GM23338 (cell line): ENCODE measurements at regions not wholly inside any gene's neighbourhood (a gene's known extent, or its start where the extent isn't known, plus 50 kb on each side); places are given as distances from the start of the nearest gene placed in this dataset.

Experiments
- ATAC-seq: fragments of 200-7000 bp; cut with Tn5 transposase; 3 replicates; pipeline ENCODE4 v1.9.1; 2020
- DNase-seq: peaks from one replicate; pipeline ENCODE4 v3.0.0-alpha.2; 2015; ENCODE audit warnings: low spot score
- H2AFZ ChIP-seq: fragments of 200-600 bp; sonication (generic); 2 replicates; pipeline ENCODE4 v1.8.0; 2016; ENCODE audit warnings: antibody characterized with exemption, mild to moderate bottlenecking, moderate library complexity
- H3F3A ChIP-seq: fragments of 200-600 bp; sonication (generic); replicated peaks from 2 replicates; pipeline ENCODE4 v1.8.0; 2017; ENCODE audit warnings: antibody characterized with exemption, mixed run types, low read depth
- H3K27ac ChIP-seq: fragments of 200-600 bp; sonication (generic); 2 replicates; pipeline ENCODE4 v1.6.1; 2016; ENCODE audit warnings: low read depth
- H3K27me3 ChIP-seq: fragments of 200-600 bp; sonication (generic); 2 replicates; pipeline ENCODE4 v1.8.0; 2016; ENCODE audit warnings: mild to moderate bottlenecking, mixed run types, moderate library complexity; ENCODE audit not compliant: insufficient read depth
- H3K36me3 ChIP-seq: fragments of 200-600 bp; sonication (generic); 2 replicates; pipeline ENCODE4 v1.8.0; 2016; ENCODE audit warnings: mild to moderate bottlenecking; ENCODE audit not compliant: insufficient read depth
- H3K4me1 ChIP-seq: fragments of 200-600 bp; sonication (generic); 2 replicates; pipeline ENCODE4 v1.8.0; 2016; ENCODE audit warnings: mild to moderate bottlenecking, moderate library complexity; ENCODE audit not compliant: insufficient read depth
- H3K4me2 ChIP-seq: fragments of 200-600 bp; sonication (generic); 2 replicates; pipeline ENCODE4 v1.7.1; 2017; ENCODE audit warnings: mixed run types
- H3K4me3 ChIP-seq: fragments of 200-600 bp; sonication (generic); 2 replicates; pipeline ENCODE4 v1.6.1; 2016; ENCODE audit warnings: mixed run types
- H3K79me2 ChIP-seq: fragments of 200-600 bp; sonication (generic); replicated peaks from 2 replicates; pipeline ENCODE4 v1.8.0; 2017; ENCODE audit warnings: mild to moderate bottlenecking; ENCODE audit not compliant: insufficient read depth
- H3K9me2 ChIP-seq: fragments of 200-600 bp; sonication (generic); 2 replicates; pipeline ENCODE4 v1.8.0; 2017; ENCODE audit not compliant: insufficient read depth
- H4K20me1 ChIP-seq: fragments of 200-600 bp; sonication (generic); replicated peaks from 2 replicates; pipeline ENCODE4 v1.8.0; 2017; ENCODE audit warnings: mild to moderate bottlenecking; ENCODE audit not compliant: insufficient read depth
- H3K27ac Mint-ChIP-seq: 2 replicates; pipeline ENCODE4 v1.8.0; 2020; ENCODE audit warnings: inconsistent platforms, mild to moderate bottlenecking, moderate library complexity, mixed read lengths
- H3K27me3 Mint-ChIP-seq: 3 replicates; pipeline ENCODE4 v1.8.0; 2022; ENCODE audit warnings: low read depth, mild to moderate bottlenecking, moderate library complexity, mixed read lengths, inconsistent platforms; ENCODE audit not compliant: insufficient read depth, poor library complexity
- H3K36me3 Mint-ChIP-seq: 3 replicates; pipeline ENCODE4 v1.8.0; 2021; ENCODE audit warnings: low read depth, mild to moderate bottlenecking, inconsistent platforms, moderate library complexity, mixed read lengths
- H3K4me1 Mint-ChIP-seq: 3 replicates; pipeline ENCODE4 v1.8.0; 2020; ENCODE audit warnings: mild to moderate bottlenecking, inconsistent platforms, mixed read lengths
- H3K4me3 Mint-ChIP-seq: 3 replicates; pipeline ENCODE4 v1.8.0; 2021; ENCODE audit warnings: moderate library complexity, mild to moderate bottlenecking, inconsistent platforms, mixed read lengths
- H3K9me3 Mint-ChIP-seq: 3 replicates; pipeline ENCODE4 v1.8.0; 2020; ENCODE audit warnings: moderate library complexity, mild to moderate bottlenecking, inconsistent platforms, mixed read lengths
- CTCF ChIP-seq, 2 experiments: fragments of 200-600 bp in 1 of 2; sonication (generic) in 1 of 2; conservative IDR thresholded peaks; 2 replicates each; pipeline versions ENCODE4 v1.5.1 to v1.6.1; 2016 to 2017; ENCODE audit warnings: antibody characterized with exemption in 2 of 2, low read depth in 2 of 2, mild to moderate bottlenecking in 2 of 2, moderate library complexity in 1 of 2
- EZH2 ChIP-seq: fragments of 200-600 bp; sonication (generic); IDR thresholded peaks from one replicate; pipeline ENCODE4 v1.8.0; 2017; ENCODE audit warnings: antibody characterized with exemption, mild to moderate bottlenecking, low read depth; ENCODE audit not compliant: unreplicated experiment
- EZH2phosphoT487 ChIP-seq: fragments of 200-600 bp; sonication (generic); IDR thresholded peaks from one replicate; pipeline ENCODE4 v1.8.1; 2018; ENCODE audit warnings: antibody characterized with exemption; ENCODE audit not compliant: unreplicated experiment
- JUNB ChIP-seq: IDR thresholded peaks from one replicate; pipeline ENCODE4 v1.6.1; 2016; ENCODE audit warnings: antibody characterized with exemption; ENCODE audit not compliant: unreplicated experiment
- NANOG ChIP-seq: IDR thresholded peaks from 2 replicates; pipeline ENCODE4 v1.6.1; 2016; ENCODE audit warnings: antibody characterized with exemption, borderline replicate concordance
- POLR2AphosphoS5 ChIP-seq: IDR thresholded peaks from 2 replicates; pipeline ENCODE4 v1.6.1; 2016; ENCODE audit warnings: antibody characterized with exemption, low read depth
- STAT1 ChIP-seq: IDR thresholded peaks from one replicate; pipeline ENCODE4 v1.6.1; 2016; ENCODE audit warnings: antibody characterized with exemption; ENCODE audit not compliant: unreplicated experiment
- ZNF114 ChIP-seq: fragments of 250-450 bp; sonication (Bioruptor Pico); IDR thresholded peaks from 2 replicates; pipeline ENCODE4 v1.5.0; 2020; ENCODE audit warnings: mild to moderate bottlenecking, moderate library complexity
- ZNF331 ChIP-seq: fragments of 250-450 bp; sonication (Bioruptor Pico); IDR thresholded peaks from 2 replicates; pipeline ENCODE4 v1.5.0; 2020; ENCODE audit warnings: low read depth, mild to moderate bottlenecking, moderate library complexity
- ZNF462 ChIP-seq: fragments of 250-450 bp; sonication (Bioruptor Pico); IDR thresholded peaks from 2 replicates; pipeline ENCODE4 v1.5.0; 2020; ENCODE audit warnings: mild to moderate bottlenecking, moderate library complexity
- TF ChIP-seq, protein P1 (sequence below): IDR thresholded peaks from one replicate; pipeline ENCODE4 v1.6.1; 2018; ENCODE audit warnings: antibody characterized with exemption; ENCODE audit not compliant: unreplicated experiment

DNA sequence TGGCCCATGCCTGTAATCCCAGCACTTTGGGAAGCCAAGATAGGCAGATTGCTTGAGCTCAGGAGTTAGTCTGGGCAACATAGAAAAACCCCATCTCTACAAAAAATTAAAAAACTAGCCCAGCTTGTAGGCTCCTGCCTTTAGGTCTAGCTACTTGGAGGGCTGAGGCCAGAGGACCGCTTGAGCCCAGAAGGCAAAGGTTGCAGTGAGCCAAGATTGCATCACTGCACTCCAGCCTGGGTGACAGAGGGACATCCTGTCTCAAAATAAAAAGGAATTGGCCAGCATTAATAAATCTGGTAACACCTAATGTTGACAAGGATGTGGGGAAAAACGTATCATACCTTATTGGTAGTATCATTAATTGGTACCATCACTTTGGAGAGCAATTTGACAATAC is 396.2 kb downstream of the PLPP3 start (continued):
- TF ChIP-seq, protein P1, sequence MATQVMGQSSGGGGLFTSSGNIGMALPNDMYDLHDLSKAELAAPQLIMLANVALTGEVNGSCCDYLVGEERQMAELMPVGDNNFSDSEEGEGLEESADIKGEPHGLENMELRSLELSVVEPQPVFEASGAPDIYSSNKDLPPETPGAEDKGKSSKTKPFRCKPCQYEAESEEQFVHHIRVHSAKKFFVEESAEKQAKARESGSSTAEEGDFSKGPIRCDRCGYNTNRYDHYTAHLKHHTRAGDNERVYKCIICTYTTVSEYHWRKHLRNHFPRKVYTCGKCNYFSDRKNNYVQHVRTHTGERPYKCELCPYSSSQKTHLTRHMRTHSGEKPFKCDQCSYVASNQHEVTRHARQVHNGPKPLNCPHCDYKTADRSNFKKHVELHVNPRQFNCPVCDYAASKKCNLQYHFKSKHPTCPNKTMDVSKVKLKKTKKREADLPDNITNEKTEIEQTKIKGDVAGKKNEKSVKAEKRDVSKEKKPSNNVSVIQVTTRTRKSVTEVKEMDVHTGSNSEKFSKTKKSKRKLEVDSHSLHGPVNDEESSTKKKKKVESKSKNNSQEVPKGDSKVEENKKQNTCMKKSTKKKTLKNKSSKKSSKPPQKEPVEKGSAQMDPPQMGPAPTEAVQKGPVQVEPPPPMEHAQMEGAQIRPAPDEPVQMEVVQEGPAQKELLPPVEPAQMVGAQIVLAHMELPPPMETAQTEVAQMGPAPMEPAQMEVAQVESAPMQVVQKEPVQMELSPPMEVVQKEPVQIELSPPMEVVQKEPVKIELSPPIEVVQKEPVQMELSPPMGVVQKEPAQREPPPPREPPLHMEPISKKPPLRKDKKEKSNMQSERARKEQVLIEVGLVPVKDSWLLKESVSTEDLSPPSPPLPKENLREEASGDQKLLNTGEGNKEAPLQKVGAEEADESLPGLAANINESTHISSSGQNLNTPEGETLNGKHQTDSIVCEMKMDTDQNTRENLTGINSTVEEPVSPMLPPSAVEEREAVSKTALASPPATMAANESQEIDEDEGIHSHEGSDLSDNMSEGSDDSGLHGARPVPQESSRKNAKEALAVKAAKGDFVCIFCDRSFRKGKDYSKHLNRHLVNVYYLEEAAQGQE: no peak
- TF ChIP-seq EZH2phosphoT487 (no peak), JUNB (no peak)

- no peak overlapping the region for H3K4me3 ChIP-seq
- H3K27me3 Mint-ChIP-seq: no peaks in the 10 kb centered on the region
- H3K9me3 Mint-ChIP-seq: no peaks in the 10 kb centered on the region
- H4K20me1 ChIP-seq: no peaks in the 10 kb centered on the region
- no peaks in the 10 kb centered on the region for H3K36me3 Mint-ChIP-seq
- H3K4me1 ChIP-seq: peaks cover 28% of the 10 kb centered on the region
- peaks cover 3% of the 10 kb centered on the region for H3K4me1 Mint-ChIP-seq
- peak overlapping the region; percentile 52; the same call in 1 of the 2 replicates for H3K4me2 ChIP-seq
- H2AFZ ChIP-seq: no peak overlapping the region
- H3K36me3 ChIP-seq: no peaks in the 10 kb centered on the region
- ATAC-seq (no peak), DNase-seq (no peak)
- H3K4me3 Mint-ChIP-seq: no peak overlapping the region
- no peak overlapping the region for H3K27ac Mint-ChIP-seq
- H3F3A ChIP-seq: no peaks in the 10 kb centered on the region
- H3K27me3 ChIP-seq: no peaks in the 10 kb centered on the region
- H3K9me2 ChIP-seq: peaks cover 6% of the 10 kb centered on the region; the same call in 1 of the 2 replicates
- H3K27ac ChIP-seq: no peak overlapping the region
- H3K79me2 ChIP-seq: no peaks in the 10 kb centered on the region
- no peak for TF ChIP-seq POLR2AphosphoS5
- TF ChIP-seq ZNF114 (CRISPR knock-in tag): no peak
- TF ChIP-seq NANOG: no peak
- no peak for TF ChIP-seq EZH2
- TF ChIP-seq ZNF331 (CRISPR knock-in tag): no peak
- no peak for TF ChIP-seq ZNF462 (CRISPR knock-in tag)
- TF ChIP-seq CTCF (conservative IDR thresholded peaks at IDR 0.05; ENCODE audit: low read depth in 2 of 2): no peak
- TF ChIP-seq STAT1: no peak
Measured at GRCh38 chr1:56180520-56181190, 398.7 kb downstream of the PLPP3 start.
